HepG2 (cell line): ENCODE measurements at regions not wholly inside any gene's neighbourhood (a gene's known extent, or its start where the extent isn't known, plus 50 kb on each side); places are given as distances from the start of the nearest gene placed in this dataset.
A peak's percentile ranks its signal among the peaks of the same experiment; 100 is the strongest.

Experiments used
- FOXK1 ChIP-seq: sonication (generic); formaldehyde crosslinking; IDR thresholded peaks from 2 replicates; pipeline ENCODE4 v1.4.0; 2020; ENCODE audit warnings: low read depth, missing genetic modification reagents, borderline replicate concordance
- GFI1 ChIP-seq: sonication (generic); formaldehyde crosslinking; IDR thresholded peaks from 2 replicates; pipeline ENCODE4 v1.5.0; 2020; ENCODE audit warnings: missing genetic modification reagents, mild to moderate bottlenecking, borderline replicate concordance
- HMG20A ChIP-seq: IDR thresholded peaks from 2 replicates; pipeline ENCODE4 v1.6.1; 2016; ENCODE audit warnings: borderline replicate concordance
- JUN ChIP-seq: sonication (generic); formaldehyde crosslinking; IDR thresholded peaks from 2 replicates; pipeline ENCODE4 v1.4.0; 2020; ENCODE audit warnings: mild to moderate bottlenecking, missing genetic modification reagents
- JUNB ChIP-seq: sonication (generic); formaldehyde crosslinking; IDR thresholded peaks from 2 replicates; pipeline ENCODE4 v1.8.0; 2022; ENCODE audit warnings: missing genetic modification reagents, mild to moderate bottlenecking, borderline replicate concordance
- JUND ChIP-seq: sonication (generic); formaldehyde crosslinking; IDR thresholded peaks from 2 replicates; pipeline ENCODE4 v1.8.0; 2022; ENCODE audit warnings: mild to moderate bottlenecking, missing genetic modification reagents
- RARA ChIP-seq: IDR thresholded peaks from 2 replicates; pipeline ENCODE4 v1.6.1; 2016; ENCODE audit warnings: missing genetic modification reagents, missing compliant biosample characterization
- RBAK ChIP-seq: sonication (generic); formaldehyde crosslinking; IDR thresholded peaks from 2 replicates; pipeline ENCODE4 v1.5.1; 2020; ENCODE audit warnings: mild to moderate bottlenecking, missing genetic modification reagents
- RCOR2 ChIP-seq: IDR thresholded peaks from 2 replicates; pipeline ENCODE4 v1.6.1; 2016; ENCODE audit warnings: missing biosample characterization, missing genetic modification reagents
- RXRB ChIP-seq: IDR thresholded peaks from 2 replicates; pipeline ENCODE4 v1.6.1; 2016; ENCODE audit warnings: borderline replicate concordance, missing genetic modification reagents, missing compliant biosample characterization
- SOX13 ChIP-seq, 3 experiments: fragments of 450-650 bp in 1 of 3; sonication (generic) in 1 of 3; formaldehyde crosslinking in 1 of 3; IDR thresholded peaks in 2 of 3; conservative IDR thresholded peaks in 1 of 3; 2 replicates each; pipeline versions ENCODE4 v1.5.0 to v1.6.1; 2016 to 2020; ENCODE audit warnings: antibody characterized with exemption in 1 of 3, mild to moderate bottlenecking in 1 of 3, missing compliant biosample characterization in 1 of 3, missing genetic modification reagents in 1 of 3, moderate library complexity in 1 of 3
- TEAD3 ChIP-seq: optimal IDR thresholded peaks from 2 replicates; pipeline ENCODE3; 2016; ENCODE audit warnings: borderline replicate concordance
- ZBTB3 ChIP-seq: sonication (generic); formaldehyde crosslinking; IDR thresholded peaks from 2 replicates; pipeline ENCODE4 v1.4.0; 2020; ENCODE audit warnings: low read depth, mild to moderate bottlenecking, moderate library complexity, missing genetic modification reagents, borderline replicate concordance
- ZNF333 ChIP-seq: sonication (generic); formaldehyde crosslinking; IDR thresholded peaks from 2 replicates; pipeline ENCODE4 v1.4.0; 2020; ENCODE audit warnings: mild to moderate bottlenecking, missing genetic modification reagents, borderline replicate concordance
- ZNF644 ChIP-seq: IDR thresholded peaks from 2 replicates; pipeline ENCODE4 v1.6.1; 2016; ENCODE audit warnings: low read depth
- ZNF746 ChIP-seq: sonication (generic); formaldehyde crosslinking; IDR thresholded peaks from 2 replicates; pipeline ENCODE4 v1.8.0; 2022; ENCODE audit warnings: mild to moderate bottlenecking, missing genetic modification reagents
- TF ChIP-seq, protein P1 (sequence below): sonication (generic); formaldehyde crosslinking; IDR thresholded peaks from 2 replicates; pipeline ENCODE4 v1.5.0; 2020; ENCODE audit warnings: mild to moderate bottlenecking, missing genetic modification reagents
- TF ChIP-seq, protein P2 (sequence below): sonication (generic); formaldehyde crosslinking; IDR thresholded peaks from 2 replicates; pipeline ENCODE4 v1.8.1; 2023; ENCODE audit warnings: mild to moderate bottlenecking, inconsistent platforms, moderate library complexity, missing genetic modification reagents, borderline replicate concordance
- TF ChIP-seq, protein P3 (sequence below): sonication (generic); formaldehyde crosslinking; IDR thresholded peaks from 2 replicates; pipeline ENCODE4 v1.4.0; 2020; ENCODE audit warnings: missing genetic modification reagents
- TF ChIP-seq, protein P4 (sequence below): sonication (generic); formaldehyde crosslinking; IDR thresholded peaks from 2 replicates; pipeline ENCODE4 v1.4.0; 2020; ENCODE audit warnings: missing genetic modification reagents
- TF ChIP-seq, protein P5 (sequence below): IDR thresholded peaks from 2 replicates; pipeline ENCODE4 v1.6.1; 2018; ENCODE audit warnings: missing genetic modification reagents, mild to moderate bottlenecking, missing compliant biosample characterization
- TF ChIP-seq, protein P6 (sequence below): sonication (generic); formaldehyde crosslinking; IDR thresholded peaks from 2 replicates; pipeline ENCODE4 v1.5.1; 2020; ENCODE audit warnings: mild to moderate bottlenecking, missing genetic modification reagents, moderate library complexity

DNA sequence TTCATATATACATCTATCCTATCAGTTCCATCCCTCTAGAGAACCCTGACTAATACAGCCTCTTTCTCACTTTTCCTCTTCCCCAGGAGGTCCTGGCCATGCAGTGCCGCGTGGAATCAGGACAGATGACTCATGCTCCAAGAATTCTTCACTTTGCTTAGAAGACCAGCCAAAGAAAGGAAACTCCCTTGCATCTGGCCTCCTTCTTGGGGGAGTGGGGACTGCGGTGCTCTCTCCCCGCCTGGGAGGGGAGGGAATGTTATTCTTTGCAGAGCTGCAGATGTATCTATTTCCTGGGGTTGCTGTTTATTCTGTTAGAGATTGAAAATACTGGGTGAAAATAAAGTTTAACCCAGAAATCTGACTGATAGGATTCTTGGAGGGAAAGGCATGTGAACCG, 111.5 kb upstream of the SH3BP4 start (continued):
- TF ChIP-seq, protein P1, sequence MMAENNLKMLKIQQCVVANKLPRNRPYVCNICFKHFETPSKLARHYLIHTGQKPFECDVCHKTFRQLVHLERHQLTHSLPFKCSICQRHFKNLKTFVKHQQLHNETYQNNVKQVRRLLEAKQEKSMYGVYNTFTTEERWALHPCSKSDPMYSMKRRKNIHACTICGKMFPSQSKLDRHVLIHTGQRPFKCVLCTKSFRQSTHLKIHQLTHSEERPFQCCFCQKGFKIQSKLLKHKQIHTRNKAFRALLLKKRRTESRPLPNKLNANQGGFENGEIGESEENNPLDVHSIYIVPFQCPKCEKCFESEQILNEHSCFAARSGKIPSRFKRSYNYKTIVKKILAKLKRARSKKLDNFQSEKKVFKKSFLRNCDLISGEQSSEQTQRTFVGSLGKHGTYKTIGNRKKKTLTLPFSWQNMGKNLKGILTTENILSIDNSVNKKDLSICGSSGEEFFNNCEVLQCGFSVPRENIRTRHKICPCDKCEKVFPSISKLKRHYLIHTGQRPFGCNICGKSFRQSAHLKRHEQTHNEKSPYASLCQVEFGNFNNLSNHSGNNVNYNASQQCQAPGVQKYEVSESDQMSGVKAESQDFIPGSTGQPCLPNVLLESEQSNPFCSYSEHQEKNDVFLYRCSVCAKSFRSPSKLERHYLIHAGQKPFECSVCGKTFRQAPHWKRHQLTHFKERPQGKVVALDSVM (CRISPR knock-in tag) = 0 out of 2 replicates have a peak, but pooled peaks have one; percentile 16
- TF ChIP-seq JUN (CRISPR knock-in tag) (peak; percentile 50; the same call in 1 of the 2 replicates), RBAK (CRISPR knock-in tag) (no peak), ZBTB3 (CRISPR knock-in tag) (no peak), RXRB (CRISPR knock-in tag) (peak; percentile 18; the same call in 1 of the 2 replicates), RARA (CRISPR knock-in tag) (peak; percentile 19; the same call in 1 of the 2 replicates), TEAD3 (CRISPR knock-in tag) (peak; percentile 89), JUND (CRISPR knock-in tag) (peak; percentile 97), RCOR2 (no peak), ZNF644 (CRISPR knock-in tag) (0 out of 2 replicates have a peak, but pooled peaks have one; percentile 29), SOX13 (IDR thresholded peaks at IDR 0.05) (no peak), SOX13 (CRISPR knock-in tag; conservative IDR thresholded peaks at IDR 0.05 in 1 of 2, IDR thresholded peaks at IDR 0.05 in 1 of 2) (peak in 1 of 2 experiments; percentile 40; a peak in 1 of 4 replicates), ZNF746 (peak; percentile 40; the same call in 1 of the 2 replicates), GFI1 (CRISPR knock-in tag) (0 out of 2 replicates have a peak, but pooled peaks have one; percentile 36), HMG20A (CRISPR knock-in tag) (peak; percentile 64; the same call in 1 of the 2 replicates), JUNB (peak; percentile 70; the same call in 1 of the 2 replicates), FOXK1 (CRISPR knock-in tag) (0 out of 2 replicates have a peak, but pooled peaks have one; percentile 14), ZNF333 (no peak)
- TF ChIP-seq, protein P2, sequence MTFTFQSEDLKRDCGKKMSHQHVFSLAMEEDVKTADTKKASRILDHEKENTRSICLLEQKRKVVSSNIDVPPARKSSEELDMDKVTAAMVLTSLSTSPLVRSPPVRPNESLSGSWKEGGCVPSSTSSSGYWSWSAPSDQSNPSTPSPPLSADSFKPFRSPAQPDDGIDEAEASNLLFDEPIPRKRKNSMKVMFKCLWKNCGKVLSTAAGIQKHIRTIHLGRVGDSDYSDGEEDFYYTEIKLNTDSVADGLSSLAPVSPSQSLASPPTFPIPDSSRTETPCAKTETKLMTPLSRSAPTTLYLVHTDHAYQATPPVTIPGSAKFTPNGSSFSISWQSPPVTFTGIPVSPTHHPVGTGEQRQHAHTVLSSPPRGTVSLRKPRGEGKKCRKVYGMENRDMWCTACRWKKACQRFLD (CRISPR knock-in tag) = no peak
- TF ChIP-seq, protein P3, sequence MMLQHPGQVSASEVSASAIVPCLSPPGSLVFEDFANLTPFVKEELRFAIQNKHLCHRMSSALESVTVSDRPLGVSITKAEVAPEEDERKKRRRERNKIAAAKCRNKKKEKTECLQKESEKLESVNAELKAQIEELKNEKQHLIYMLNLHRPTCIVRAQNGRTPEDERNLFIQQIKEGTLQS (CRISPR knock-in tag) = peak; percentile 89
- TF ChIP-seq, protein P4, sequence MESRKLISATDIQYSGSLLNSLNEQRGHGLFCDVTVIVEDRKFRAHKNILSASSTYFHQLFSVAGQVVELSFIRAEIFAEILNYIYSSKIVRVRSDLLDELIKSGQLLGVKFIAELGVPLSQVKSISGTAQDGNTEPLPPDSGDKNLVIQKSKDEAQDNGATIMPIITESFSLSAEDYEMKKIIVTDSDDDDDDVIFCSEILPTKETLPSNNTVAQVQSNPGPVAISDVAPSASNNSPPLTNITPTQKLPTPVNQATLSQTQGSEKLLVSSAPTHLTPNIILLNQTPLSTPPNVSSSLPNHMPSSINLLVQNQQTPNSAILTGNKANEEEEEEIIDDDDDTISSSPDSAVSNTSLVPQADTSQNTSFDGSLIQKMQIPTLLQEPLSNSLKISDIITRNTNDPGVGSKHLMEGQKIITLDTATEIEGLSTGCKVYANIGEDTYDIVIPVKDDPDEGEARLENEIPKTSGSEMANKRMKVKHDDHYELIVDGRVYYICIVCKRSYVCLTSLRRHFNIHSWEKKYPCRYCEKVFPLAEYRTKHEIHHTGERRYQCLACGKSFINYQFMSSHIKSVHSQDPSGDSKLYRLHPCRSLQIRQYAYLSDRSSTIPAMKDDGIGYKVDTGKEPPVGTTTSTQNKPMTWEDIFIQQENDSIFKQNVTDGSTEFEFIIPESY (CRISPR knock-in tag) = peak; percentile 65
- TF ChIP-seq, protein P5, sequence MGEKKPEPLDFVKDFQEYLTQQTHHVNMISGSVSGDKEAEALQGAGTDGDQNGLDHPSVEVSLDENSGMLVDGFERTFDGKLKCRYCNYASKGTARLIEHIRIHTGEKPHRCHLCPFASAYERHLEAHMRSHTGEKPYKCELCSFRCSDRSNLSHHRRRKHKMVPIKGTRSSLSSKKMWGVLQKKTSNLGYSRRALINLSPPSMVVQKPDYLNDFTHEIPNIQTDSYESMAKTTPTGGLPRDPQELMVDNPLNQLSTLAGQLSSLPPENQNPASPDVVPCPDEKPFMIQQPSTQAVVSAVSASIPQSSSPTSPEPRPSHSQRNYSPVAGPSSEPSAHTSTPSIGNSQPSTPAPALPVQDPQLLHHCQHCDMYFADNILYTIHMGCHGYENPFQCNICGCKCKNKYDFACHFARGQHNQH (CRISPR knock-in tag) = 0 out of 2 replicates have a peak, but pooled peaks have one; percentile 49
- TF ChIP-seq, protein P6, sequence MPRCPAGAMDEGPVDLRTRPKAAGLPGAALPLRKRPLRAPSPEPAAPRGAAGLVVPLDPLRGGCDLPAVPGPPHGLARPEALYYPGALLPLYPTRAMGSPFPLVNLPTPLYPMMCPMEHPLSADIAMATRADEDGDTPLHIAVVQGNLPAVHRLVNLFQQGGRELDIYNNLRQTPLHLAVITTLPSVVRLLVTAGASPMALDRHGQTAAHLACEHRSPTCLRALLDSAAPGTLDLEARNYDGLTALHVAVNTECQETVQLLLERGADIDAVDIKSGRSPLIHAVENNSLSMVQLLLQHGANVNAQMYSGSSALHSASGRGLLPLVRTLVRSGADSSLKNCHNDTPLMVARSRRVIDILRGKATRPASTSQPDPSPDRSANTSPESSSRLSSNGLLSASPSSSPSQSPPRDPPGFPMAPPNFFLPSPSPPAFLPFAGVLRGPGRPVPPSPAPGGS = no peak
